AG08396 (cell line): ENCODE measurements at regions not wholly inside any gene's neighbourhood (a gene's known extent, or its start where the extent isn't known, plus 50 kb on each side); places are given as distances from the start of the nearest gene placed in this dataset.
A peak's percentile ranks its signal among the peaks of the same experiment; 100 is the strongest.

Source experiments
- DNase-seq: peaks from one replicate; pipeline ENCODE4 v3.0.0; 2012; ENCODE audit warnings: low spot score, mixed read lengths

DNA sequence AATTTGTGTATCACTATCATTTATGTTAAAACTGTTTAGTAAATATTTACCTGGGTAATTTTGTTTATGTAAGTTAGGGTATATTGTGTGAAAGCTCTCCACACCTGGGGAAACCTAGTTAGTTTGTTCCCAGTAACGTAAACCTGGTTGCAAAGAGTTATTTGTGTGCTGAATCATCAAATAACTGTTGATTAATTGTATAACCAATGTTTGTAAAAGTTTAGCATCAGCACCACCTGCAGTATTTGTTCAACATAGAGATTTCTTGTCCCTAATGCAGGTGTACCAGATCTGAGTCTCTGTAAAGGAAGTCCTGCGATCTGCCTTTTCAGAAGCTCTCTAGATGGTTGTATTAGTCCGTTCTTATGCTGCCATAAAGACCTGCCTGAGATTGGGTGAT lies 440.4 kb downstream of the COL12A1 start:
- DNase-seq, result no peak

DNA sequence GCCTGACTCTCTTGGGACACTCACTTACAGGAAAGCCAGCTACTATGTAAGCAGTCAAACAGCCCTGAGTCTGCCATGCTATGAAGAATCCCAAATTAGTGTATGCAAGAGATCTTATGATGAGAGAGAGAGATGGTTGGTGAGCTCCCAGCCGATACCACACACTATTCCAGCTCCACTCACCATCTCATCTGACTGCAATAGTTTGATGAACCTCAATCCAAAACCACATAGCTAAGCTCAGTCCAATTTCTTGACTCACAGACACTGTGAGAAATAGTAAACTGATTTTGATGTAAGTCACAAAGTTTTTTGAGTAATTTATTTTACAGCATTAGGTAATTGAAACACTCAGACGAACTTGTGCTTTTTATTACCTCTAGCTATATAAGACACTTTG lies 441.4 kb downstream of the COL12A1 start:
- DNase-seq, result no peak

DNA sequence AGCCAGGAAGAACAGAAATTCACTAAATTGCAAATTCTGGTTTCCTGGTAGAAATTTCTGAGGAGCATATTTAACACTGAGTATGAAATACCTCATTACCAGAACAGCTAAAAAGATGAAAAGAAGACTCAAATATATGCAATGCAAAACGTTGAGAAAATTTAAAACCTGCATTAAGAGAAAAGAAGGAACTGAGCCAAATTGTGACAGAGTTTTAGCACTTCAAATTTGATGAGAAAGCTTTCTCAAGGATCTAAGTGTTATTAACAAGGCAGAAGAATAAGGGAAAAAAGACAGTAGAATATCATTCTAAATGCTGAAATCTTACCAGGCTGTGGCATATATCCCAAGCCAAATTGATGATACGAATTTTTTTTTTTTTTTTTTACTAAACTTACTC lies 443.0 kb downstream of the COL12A1 start:
- no peak for DNase-seq

DNA sequence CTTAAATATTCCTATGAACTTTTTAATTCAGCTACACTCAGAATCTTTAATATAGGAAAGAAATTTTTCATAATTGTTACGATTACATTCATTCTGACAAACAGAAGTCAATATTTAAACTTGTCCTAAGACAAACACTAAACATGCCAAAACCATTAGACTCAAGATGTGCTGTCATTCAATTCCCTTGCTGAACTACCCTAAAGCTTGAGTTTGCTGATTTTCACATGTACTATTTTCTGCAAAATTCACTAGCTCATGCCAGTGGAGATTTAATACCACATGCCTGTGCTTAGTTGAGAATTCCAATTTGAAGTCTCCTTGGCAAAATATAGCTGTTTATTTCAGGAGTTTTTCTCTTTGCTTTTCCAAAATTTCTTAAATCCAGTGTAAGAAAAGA lies 448.0 kb downstream of the COL12A1 start:
- DNase-seq, result no peak

DNA sequence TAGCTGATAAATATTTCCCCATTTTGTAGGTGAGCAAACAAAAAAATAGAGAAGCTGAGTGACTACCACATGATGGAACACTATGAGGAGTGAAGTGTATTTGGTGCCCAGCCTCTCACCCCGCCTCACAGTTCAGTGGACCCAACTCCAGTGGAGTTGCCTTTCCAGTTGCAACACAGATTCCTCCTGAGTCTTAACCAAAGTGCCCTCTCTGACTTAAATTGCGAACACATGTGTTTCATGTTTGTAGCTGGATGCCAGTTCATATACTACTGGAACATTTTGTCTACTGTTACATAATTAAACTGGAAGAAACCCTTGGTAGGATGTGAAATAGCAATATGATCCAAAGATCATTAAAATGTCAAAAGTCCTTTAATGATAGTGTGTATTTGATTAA lies 448.9 kb downstream of the COL12A1 start:
- DNase-seq, result no peak

DNA sequence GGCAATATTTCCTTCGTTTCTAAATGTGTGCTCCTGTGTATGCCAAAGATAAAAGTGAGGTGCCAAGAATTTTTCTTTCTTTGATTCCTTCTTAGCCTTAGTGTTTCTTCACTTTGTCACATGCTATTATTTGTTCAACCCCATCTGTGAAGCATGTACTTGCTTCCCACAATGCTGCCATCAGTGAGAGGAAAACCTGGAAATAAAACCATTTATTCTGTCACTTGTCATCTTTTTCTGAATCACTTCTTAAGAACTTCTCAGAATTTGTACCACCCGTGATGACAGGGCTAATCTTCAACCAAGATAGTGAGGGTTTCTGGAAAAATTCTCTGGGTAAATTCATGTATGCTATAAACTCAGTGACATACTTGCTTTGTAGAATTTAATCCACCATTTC lies 450.1 kb downstream of the COL12A1 start:
- no peak for DNase-seq

DNA sequence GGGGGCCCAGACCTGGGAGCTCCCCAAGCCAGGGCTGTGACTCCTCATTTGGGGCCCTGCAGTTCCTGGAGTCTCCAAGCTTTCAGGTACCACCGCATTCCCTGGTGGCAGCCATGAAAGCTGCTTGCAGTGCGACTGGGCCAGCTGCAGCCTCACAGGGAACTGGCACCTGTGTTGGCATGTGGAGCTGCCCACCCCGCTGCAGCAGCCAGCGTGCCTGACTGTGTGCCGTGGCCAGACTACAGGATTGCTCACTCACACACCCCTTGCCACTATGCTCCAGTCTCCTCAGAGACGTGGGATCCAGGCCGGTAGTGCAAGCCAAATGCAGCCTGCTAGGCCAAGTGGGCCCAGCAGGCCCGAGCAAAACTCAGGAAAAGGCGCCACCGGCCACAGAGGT lies 450.7 kb downstream of the COL12A1 start:
- DNase-seq, result no peak

DNA sequence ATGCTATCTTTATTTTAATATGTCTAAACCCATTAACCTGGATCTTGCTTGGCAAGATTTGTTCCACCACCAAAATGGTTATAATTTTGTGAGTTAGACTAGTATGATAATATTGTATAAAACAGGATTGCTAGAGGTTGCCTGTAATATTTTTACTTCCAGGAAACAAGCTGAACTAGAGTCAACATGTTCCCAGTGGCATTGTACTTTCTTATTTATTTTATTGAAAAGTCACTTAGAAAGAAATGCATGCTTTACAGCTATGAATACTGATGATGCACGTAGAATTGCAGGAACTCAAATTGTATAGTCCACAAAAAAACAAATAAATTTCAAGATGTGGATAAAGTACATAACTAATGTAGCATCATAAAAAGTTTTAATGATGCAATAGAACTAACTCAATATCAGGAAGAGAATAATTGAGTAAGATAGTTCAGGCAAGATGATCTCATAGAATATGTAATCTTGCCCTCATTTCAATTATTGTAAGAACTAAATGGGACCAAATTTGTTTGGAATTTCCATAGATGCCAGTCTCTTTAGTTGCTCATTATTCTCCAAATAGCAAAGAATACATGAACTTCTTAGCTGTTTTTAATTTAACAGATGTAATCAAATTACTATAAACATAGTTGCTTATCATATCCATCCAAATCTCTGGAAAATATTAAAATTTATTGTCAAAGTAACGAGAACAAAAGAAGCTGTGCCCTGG lies 451.8 kb downstream of the COL12A1 start:
- no peak for DNase-seq

GRCh38 chr6:74752303-74752702 lies 453.6 kb downstream of the COL12A1 start:
- DNase-seq, result no peak

DNA sequence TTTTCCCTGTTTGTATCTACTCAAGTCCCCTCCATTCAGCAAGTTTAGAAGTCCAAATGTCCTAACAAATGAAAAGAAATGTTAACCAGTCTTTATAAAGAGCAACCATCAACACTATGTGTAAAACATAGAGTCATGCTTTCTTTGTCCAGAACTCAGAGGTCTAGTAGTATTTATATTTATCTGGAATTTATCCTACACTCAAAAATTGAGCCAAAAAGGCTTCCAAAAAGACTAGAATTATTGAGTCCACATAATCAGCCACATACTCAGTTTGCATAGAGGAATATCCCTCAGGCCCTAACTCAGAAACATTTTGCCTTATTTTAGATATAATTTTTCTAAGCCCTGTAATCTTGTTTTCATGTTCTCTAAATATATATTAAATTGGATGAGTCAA lies 455.0 kb downstream of the COL12A1 start:
- DNase-seq, result no peak

GRCh38 chr6:74749211-74750147 lies 456.4 kb downstream of the COL12A1 start:
- DNase-seq, result no peak

DNA sequence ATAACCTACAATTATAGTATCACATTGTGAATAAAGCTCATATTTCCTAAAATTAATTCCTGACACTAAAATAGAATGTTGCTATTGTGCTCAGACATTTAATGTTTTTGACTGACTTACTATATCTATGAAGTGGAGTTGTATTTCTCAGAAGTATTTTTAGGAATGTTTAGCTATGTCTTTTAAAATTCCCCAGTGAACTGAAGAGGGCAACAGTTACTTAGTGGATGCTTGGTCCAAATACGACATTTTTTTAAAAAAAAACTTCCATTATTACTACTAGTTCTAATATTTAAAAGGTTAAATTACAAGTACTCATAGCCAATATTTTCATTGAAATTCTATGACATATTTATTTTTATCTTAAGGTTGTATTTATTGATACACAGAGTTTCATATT lies 460.2 kb downstream of the COL12A1 start:
- no peak for DNase-seq

DNA sequence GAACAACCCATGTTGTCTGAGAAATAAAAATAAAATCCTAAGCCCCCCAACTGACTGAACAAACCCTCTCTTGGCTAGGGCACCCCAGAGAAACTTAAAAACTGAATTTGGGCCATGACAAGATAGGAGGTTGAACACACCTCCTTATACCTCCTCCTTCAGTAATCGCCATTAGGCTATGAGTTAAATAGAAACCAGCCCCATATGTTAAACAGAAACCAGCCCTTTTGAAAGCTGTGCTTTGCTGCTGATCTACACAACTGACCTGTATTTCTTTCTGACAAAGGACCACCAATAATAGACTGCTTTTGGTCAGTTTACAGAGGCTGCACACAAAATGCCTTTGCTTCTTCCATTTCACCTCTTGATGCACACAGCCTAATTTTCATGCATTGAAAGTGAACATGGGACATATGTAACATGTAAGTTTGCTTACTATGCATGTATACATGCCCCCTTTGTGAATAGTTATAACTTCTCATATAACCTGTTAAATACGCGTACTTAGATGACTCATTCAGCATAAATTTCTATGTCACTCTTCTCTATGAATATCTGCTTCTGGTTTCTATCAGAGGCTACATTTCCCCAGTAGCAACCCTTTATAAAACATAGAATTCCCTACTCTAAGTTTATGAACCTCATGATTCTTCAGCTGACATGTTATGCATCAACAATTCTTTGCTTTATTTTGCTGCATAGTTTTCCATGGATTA lies 462.9 kb downstream of the COL12A1 start:
- DNase-seq, result no peak

DNA sequence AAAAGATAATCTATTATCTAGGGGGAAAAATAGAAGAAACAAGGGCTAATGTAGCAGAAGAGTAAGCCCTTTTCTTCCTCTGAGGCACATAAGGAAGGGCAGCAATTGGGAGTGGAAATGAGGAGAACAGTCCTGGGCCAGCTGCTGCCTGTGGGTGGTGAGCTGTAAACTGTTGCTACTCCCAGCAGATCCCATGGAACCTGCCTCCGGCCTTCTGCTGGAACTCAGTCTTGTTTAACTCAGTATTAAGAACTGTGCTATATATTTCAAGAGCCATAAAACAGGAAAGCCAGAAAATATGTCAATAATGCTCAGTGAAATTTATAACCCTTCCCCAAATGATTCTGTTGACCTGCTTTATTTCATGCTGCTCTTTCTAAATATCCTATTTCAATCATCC lies 464.2 kb downstream of the COL12A1 start:
- DNase-seq, result no peak

DNA sequence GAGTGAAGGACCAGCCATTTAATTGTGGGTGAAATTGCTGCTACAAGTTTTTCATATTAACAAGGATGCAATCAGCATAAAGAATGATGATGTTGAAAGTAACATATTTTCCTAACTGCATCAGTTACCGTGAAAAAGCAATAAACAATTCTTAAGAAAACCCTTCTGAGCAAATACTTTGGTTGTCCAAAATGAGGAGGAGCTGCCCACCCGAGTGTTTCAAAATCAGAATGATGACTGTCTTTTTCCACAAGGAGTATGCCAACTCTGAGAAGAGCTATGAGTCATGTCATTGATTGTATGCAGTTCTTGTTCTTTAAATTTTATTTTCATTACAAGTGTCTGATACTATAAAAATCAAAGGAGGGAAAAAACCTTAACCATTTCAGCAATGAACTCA lies 470.5 kb downstream of the COL12A1 start:
- DNase-seq, result peak; percentile 48

DNA sequence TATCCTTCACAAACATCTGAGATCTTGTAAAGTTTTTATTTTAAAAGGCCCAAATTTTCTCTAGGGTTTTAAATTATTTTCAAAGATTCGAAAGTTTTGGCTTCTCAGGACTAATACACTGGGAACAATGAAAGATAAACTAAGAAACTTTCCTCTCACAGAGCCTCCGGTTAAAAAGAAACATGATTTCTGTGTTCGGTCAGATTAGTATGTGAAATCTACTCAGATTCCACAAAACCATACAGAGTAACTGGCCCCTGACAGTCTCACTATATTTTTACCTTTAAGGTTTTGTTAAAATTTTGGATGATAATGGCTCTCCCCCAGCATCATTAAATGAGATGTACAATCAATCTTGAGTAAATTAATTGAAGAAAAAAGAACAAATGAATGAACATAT lies 471.0 kb downstream of the COL12A1 start:
- no peak for DNase-seq

DNA sequence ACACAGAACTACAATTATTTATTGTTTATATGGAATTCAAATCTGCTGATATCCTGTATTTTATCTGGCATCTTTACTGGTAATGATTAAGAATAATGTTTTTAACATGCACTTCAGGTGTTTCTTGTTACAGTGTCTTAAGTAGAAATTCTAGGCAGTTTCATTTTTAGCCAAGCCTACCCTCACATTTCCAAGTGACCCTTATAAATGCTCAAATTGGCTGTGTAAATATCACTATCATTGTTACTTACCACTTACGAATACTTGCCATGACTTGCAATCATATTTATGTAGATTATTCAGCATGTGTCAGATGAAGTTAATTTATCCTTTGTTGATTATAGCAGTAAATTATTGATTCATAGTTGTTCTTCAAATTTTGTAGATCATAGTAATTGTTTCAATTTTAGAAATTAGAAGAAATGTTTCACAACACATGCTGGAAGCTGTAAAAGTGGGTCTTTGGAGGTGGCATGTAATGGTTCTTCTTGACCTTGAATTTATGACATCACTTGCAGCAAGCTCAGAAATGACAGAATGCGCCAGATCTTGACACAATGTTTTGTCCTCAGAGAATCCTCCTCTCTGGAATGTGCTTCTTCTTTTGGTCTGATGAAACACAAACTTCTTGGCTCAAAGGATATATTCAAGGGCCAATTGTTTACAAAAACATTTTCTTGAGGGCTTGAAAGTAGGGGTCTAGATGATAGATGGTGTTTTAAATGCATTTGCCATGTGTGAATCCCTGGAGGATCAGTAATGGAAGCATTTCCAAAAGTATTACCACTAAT lies 471.8 kb downstream of the COL12A1 start:
- DNase-seq, result no peak

GRCh38 chr6:74731931-74732330 lies 473.9 kb downstream of the COL12A1 start:
- no peak for DNase-seq

DNA sequence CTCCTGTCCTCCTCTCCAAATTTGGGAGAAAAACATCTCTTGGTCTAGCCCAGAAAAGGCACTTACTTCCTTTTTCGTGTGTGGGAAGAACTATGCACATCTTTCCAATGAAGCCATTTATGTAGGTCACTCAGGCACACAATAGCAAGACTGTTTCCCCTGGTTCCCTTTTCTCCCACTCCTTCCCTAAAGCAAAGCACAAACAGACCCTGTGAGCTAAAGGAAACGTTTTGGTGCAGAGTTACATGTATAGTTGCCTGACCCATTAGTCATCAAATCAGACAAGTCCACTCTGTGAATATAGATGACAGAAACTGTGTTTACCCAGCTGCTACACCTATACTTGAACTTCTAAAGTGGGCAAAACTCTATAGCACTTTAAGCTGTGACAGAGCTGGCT lies 474.6 kb downstream of the COL12A1 start:
- no peak for DNase-seq

DNA sequence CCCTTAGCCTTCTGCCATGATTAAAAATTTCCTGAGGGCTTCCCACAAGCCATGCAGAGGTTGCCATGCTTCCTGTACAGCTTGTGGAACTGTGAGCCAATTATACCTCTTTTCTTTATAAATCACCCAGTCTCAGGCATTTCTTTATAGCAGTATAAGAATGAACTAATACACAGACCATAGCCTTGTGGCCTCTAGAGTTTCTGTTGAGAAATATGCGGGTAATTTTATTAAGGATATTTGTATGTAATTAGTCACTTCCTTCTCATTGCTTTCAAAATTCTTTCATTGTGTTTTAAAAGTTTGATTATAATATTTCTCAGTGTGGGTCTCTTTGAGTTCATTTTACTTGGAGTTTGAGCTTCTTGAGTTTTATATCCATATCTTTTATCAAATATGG lies 484.9 kb downstream of the COL12A1 start:
- DNase-seq, result no peak

- no peak for DNase-seq
These were observed 488.3 kb downstream of the COL12A1 start for GRCh38 chr6:74717591-74717990.
